Hematopoietic multipotent progenitor cell treated with erythropoietin and hydrocortisone succinate and interleukin-3 and kit ligand, for 15 days (in vitro differentiated cells): ENCODE measurements at regions not wholly inside any gene's neighbourhood (a gene's known extent, or its start where the extent isn't known, plus 50 kb on each side); places are given as distances from the start of the nearest gene placed in this dataset.

Experiments
- DNase-seq: peaks from one replicate; pipeline ENCODE4 v3.0.0-alpha.2; 2015; ENCODE audit warnings: low spot score

DNA sequence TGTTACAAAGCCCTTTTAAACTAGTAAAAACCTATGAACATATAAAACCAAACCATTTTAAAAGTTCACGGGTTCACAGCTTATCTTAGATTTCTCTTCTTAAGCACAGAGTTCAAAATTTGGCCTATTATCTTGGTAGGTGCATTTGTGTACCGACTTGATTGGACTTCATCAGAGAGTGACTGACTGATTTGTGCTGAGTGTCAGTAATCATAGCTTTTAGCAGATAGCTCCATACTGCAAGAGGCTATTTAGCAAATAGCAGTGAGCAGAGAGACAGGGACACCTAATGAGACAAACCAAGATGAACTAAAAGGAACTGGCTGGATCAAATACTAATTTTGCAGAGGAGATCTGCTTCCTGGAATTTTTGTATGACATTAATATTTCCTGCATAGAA is 274.5 kb downstream of the PRR16 start:
- no peak for DNase-seq

- no peak for DNase-seq
Measured at GRCh38 chr5:120740989-120741388, 276.9 kb downstream of the PRR16 start.

- no peak for DNase-seq
Measured at GRCh38 chr5:120748474-120748873, 284.4 kb downstream of the PRR16 start.

- DNase-seq: no peak
Measured at GRCh38 chr5:120749737-120750136, 285.6 kb downstream of the PRR16 start.

GRCh38 chr5:120759587-120759986 is 295.5 kb downstream of the PRR16 start:
- DNase-seq: no peak

DNA sequence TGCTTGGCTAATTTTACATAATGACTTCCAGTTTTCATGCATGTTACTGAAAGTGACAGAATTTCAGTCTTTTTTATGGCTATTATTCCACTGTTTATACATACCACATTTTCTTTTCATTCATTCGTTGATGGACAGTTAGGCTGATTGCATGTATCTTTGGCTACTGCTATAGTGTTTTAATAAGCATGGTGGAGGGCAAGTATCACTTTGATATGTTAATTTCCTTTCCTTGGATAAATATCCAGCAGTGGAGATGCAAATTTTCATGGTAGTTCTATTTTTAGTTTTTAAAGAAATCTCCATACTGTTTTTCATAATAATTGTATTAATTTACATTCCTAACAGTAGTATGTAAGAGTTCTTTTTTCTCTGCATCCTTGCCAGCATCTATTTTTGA is 297.9 kb downstream of the PRR16 start:
- DNase-seq: no peak

GRCh38 chr5:120765189-120765588 is 301.1 kb downstream of the PRR16 start:
- DNase-seq: no peak

DNA sequence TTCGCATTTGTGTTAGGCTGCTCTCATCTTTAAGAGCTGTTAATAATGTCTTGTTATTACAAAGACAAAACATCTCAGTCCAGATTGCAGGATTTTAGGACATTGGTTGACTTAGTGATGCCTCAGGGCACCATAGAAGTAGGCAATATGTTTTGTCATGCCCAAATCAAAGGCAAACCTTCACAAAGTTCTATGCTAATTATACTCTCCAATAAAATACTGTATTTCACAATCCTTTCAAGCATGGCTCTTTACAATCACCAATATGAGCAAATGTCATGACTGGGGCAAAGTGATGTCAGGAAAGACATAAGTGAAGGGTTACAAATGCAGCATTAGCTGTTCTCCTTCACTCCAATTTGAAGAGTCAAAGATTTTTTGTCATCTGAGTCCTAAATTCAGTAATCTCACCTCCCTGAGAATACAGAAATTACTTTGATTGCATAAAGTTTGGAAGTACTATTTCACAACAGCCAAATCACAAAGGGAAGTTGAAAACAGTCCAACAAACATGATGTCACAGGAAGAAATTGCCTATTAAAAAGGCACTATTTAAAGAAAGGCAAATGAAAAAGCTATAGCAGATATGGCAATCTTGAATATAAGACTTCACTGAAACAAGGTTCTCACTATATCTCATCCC is 303.2 kb downstream of the PRR16 start:
- DNase-seq: no peak

GRCh38 chr5:120769312-120769872 is 305.3 kb downstream of the PRR16 start:
- DNase-seq: no peak

DNA sequence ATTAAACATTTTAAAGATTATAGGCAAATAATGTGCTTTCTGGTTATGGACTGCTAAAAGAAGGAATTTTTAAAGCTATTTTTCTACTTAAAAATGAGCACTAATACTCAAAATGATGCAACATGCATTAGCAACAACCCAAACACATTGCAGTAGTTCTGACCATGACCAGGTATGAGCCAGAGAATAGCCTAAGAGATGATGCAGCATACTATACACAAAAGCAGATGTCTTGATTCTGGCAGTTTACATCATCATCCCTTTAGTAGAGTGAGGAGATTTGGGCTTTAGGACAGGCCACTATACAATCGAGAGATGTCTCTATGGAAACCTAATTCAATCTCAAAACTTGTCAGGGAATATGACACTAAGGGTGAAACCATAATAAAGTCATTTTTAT is 307.1 kb downstream of the PRR16 start:
- DNase-seq: no peak

DNA sequence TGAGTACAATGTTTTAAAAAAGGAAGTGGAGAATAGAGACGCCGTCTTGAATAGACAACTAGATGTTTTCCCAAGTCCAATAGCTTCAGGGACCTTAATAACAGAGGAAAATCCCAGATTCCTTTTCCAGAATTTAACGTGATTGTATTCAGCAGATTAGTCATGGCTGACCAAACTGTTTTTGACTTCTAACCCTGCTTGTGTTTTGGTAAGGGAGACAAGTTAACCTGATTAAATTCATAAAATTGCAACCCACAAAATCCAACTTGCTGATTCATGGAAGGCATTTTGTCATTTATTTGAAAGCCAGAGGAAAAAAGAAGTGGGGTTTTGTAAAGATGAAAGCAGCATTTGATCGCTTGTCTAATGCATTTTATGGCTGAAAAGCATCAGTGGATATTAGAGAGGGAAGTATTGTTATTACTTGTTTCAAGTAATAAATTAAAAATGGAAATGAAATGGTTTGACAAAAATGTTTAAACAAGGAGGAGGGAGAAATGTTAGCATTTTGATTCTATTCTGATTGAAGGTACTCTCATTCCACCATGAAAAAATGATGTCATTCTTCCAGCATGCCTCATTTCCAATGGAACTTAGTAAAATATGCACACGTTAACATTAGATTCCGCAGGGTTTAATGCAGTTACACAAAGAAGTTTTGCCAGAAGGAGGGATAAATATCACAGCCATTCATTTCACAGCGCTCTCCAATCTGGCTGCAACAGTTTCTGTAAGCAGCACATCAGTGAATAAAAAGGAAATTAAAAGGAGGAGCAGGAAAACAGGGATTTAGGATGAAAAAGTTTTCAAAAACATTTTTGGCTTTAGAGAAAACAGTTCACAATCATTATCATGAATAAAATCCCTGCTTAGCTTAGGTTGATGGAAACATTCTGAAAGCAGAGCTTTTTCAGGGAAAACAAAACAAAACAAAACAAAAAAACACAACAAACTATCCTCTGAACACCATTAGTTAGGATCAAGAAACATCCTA is 314.7 kb downstream of the PRR16 start:
- no peak for DNase-seq

DNA sequence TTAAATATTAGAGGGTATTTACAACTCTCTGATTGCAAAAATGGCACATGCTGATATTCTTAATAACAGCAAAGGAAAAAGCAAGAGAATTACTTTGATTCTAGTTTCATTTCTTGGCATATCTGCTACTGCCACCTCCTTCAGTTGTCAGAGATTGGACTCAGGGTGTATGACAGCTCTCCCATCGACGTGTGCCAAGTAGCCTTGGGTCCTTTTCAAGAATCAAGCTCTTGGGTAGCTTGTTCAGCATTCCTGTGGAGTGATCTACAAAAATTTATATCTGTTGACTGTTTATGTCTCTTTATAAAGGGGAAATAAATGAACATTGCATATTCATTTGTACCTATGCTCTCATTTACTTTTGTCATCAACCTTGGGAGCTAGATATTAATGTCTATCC is 315.6 kb downstream of the PRR16 start:
- no peak for DNase-seq

- no peak for DNase-seq
Measured at GRCh38 chr5:120788481-120788880, 324.4 kb downstream of the PRR16 start.

GRCh38 chr5:120789918-120790317 is 325.8 kb downstream of the PRR16 start:
- DNase-seq: no peak

DNA sequence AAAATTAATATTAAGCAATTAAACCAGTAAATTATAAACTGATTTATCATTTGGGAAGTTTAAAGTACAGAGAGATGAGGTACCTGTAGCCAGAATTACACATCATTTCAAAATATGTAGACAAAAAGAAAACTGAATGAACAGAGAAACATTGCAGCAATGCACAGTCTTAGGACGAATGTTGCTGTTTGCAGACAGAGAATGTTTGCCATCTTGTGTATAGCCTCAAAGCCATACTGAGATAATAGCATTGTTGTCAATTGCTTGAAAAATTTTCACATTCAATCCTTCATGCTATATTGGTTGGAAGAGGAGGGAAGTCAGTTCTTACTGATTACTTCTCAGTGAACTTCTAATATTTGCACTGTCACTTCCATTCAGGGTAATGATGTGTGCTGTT is 326.2 kb downstream of the PRR16 start:
- DNase-seq: no peak

- no peak for DNase-seq
Measured at GRCh38 chr5:120792477-120792876, 328.4 kb downstream of the PRR16 start.

- DNase-seq: no peak
Measured at GRCh38 chr5:120794121-120794520, 330.0 kb downstream of the PRR16 start.

DNA sequence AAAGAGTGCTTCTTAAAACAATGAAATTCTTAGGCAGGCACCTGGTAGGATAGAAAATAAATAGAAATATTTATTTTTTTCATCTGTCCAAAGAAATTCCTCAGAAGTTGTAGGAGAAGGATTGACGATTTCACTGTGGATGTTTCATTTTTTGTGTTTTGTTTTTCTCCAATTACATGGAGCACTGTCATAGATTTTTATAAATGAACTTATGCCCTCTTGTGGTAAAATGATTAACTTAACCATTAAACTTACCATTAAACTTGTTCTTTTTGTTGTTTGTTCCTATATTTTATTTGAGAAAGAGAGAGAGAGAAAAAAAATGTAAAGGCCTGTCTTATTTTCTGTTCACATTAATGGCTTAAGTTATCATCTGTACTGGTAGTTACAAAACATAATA is 339.2 kb downstream of the PRR16 start:
- no peak for DNase-seq

- DNase-seq: no peak
Measured at GRCh38 chr5:120805131-120805530, 341.0 kb downstream of the PRR16 start.

DNA sequence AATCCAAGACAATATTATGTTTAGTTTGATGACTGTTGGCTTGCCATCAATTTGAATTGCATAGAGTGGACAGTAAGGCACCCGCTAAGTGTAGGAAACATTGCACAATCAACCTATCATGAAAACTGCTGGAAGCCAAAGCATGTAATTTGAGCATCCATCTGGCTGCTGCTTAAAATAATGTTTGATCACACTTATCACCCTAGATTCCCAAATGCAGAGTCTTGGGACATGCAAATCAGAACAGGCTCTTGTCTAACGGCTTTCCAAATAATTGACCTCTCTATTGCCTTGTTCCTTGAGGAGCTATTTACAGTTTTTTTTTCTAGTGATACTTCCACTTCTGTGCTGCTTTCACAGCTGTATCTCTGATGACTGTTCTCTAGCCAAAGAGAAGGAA is 342.1 kb downstream of the PRR16 start:
- no peak for DNase-seq

GRCh38 chr5:120808135-120808534 is 344.0 kb downstream of the PRR16 start:
- no peak for DNase-seq

- no peak for DNase-seq
Measured at GRCh38 chr5:120808606-120809005, 344.5 kb downstream of the PRR16 start.

- DNase-seq: no peak
Measured at GRCh38 chr5:120813551-120813950, 349.5 kb downstream of the PRR16 start.
